NCI-H2107 treated with DMSO at 0.1 percent for 48 hours (cell line): ENCODE measurements at regions not wholly inside any gene's neighbourhood (a gene's known extent, or its start where the extent isn't known, plus 50 kb on each side); places are given as distances from the start of the nearest gene placed in this dataset.

Experiments
- DNase-seq: peaks from one replicate; lab custom pipeline; 2025; ENCODE audit not compliant: unreplicated experiment; lab: John Stamatoyannopoulos, UW

GRCh38 chr13:62067821-62068220, 652.2 kb upstream of the PCDH20 start:
- DNase-seq = no peak

DNA sequence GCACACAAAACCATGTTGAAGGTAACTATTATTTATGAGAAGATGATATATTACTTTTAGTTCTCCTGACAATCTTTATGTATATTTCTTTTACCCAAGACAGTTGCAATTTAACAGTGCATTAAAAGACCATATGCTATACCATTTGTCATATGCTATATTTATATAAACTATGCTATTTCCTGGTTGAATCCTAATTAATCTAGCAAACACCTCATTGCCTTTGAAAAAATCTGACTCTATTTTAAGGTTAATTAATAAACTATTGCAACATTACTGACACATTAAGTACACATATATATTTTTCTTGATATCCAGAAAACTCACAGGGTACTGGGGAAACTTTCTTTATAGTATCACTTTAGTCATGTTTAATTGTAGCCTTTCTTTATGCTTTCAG, 649.4 kb upstream of the PCDH20 start:
- DNase-seq = no peak

DNA sequence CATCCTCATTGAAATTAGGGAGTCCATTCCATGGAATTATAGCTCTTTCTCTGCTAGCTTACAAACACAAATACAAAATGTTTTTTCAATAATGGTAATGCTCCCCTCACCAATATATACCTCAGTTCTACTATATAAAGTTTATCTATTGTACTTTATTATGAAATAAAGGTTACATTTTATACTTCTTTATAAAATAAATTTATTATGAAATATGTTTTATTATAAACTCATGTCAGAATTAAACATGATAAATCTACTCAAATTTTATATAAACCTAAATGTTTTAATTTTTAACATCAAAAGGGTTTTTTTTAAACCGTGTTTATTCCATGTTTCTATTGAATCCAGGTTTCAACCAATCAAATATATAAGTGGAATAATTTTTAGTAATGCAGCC, 646.1 kb upstream of the PCDH20 start:
- DNase-seq = no peak

DNA sequence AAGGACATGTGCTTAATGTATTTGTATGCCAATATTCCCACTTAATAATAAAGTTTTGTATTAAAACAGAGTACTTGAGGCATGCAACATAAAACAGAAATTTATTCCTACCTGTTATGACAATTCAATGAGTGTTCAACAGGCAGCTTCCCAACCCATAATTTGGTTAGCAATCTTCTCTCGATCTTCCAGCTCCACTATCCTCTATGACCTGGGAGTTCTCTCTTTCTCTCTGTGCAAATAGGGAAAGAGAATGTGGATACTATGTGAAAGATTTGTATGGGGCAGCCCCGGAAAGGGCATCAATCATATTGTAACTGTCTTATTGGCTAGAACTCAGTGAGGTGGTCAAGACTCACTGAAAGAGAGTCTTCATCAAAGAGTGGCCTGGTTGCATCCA, 644.9 kb upstream of the PCDH20 start:
- no peak for DNase-seq

- DNase-seq = no peak
Measured at GRCh38 chr13:62057286-62057685, 641.6 kb upstream of the PCDH20 start.

DNA sequence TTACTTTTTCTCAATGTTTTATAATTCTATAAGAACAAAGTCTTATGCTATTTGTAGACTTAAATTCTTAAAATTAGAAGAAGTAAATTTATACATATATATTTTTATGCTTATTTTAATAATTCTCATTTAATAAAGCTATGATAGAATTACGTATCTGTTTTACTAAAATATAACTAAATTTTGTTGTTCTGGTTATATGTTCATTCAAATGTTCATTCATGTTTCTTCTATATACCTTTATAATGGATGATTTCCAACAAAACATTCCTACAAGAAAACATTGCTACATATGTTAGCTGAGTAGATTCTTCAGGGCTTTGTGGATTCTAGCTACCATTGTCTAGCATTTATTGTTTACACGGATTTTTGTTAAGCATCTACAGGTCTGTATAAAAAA, 634.3 kb upstream of the PCDH20 start:
- no peak for DNase-seq

DNA sequence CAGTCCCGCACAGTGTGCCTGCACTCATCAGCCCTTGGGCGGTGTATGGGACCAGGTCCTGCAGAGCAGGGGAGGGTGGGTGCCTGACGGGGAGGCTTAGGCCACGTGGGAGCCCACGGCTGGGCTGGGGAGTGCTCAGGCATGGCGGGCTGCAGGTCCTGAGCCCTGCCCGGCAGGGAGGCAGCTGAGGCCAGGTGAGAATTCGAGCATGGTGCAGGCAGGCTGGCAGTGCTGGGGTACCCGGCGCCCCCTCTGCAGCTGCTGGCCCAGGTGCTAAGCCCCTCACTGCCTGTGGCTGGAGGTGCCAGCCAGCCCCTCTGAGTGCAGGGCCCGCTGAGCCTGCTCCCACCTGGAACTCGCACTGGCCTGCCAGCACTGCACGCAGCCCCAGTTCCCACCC, 630.9 kb upstream of the PCDH20 start:
- DNase-seq = no peak

GRCh38 chr13:62043600-62043999, 628.0 kb upstream of the PCDH20 start:
- DNase-seq = no peak

GRCh38 chr13:62040806-62041205, 625.2 kb upstream of the PCDH20 start:
- DNase-seq = no peak

- no peak for DNase-seq
Measured at GRCh38 chr13:62040078-62040477, 624.4 kb upstream of the PCDH20 start.

DNA sequence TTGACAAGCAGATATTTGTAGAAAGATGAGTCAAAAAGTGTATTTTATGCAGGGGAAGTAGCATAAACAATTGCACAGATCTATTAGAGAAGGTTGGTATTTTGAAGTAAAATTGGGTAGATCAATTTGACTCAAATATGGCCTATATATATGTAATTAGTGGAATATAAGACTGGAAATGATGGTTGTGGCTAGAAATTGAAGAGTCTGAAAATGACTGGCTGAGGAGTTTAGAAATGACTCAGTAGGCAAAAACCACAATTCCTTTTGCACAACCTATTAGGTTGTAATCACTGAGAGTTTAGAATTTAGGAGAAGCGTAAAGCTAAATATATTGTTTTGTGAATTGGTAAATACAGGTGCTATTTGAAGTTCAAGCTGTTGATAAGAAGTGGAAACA, 622.6 kb upstream of the PCDH20 start:
- no peak for DNase-seq

DNA sequence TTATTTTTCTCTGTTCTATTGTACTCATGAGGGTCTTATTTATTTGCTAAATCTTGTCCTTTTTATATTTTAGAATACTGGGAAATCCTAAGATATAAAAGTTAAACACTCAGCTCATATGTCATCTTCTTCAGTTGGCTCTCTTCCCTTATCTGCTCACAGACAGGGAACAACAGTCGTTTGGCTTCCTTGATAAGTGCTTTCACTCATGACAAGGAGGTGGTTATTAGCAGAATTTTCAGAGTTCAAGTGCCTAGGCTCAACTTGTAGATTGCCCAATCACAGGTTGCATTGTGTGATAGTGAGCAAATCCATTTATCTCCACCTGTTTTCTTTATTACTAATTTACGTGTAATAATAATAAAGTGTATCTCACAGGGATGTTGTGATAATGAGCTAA, 620.3 kb upstream of the PCDH20 start:
- DNase-seq = peak; percentile 50

DNA sequence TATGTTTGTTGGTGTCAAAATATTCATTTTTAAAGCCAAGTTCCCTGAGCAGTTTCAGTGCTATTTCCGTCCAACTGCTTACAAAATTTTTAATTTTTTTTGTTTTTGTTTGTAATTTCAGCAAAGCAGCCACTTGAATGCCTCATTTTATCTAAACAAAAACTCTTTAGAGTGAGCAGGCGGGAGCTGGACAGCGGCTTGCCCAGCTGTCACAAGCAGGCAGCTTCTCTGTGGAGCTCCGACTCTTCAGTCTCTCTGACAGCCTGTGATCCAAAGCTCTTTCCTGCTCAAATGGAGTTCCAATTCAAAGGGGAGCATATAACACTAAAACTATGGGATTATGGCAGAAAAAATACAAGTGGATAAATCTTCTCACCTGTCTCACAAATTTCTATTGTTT, 618.3 kb upstream of the PCDH20 start:
- no peak for DNase-seq

- no peak for DNase-seq
Measured at GRCh38 chr13:62022369-62022768, 606.7 kb upstream of the PCDH20 start.

DNA sequence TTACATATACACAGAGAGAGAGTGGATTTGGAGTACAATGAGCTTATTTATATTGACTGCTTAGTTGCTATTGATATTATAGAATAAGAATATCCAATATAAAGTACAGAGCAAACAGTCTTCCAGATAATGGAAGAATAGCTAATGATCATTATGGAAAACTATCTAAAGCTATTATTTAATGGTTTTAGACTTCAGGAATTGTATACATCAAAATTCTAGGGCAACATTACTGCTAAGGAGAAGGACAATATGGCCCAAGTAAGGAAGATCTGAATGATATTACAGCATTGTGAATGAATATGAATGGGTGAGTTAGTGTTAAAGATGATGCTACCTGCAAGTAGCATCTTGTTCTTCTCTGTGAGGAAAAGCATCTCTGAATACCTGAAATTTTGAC, 604.2 kb upstream of the PCDH20 start:
- DNase-seq = no peak

GRCh38 chr13:62014299-62014698, 598.6 kb upstream of the PCDH20 start:
- peak; percentile 51 for DNase-seq

DNA sequence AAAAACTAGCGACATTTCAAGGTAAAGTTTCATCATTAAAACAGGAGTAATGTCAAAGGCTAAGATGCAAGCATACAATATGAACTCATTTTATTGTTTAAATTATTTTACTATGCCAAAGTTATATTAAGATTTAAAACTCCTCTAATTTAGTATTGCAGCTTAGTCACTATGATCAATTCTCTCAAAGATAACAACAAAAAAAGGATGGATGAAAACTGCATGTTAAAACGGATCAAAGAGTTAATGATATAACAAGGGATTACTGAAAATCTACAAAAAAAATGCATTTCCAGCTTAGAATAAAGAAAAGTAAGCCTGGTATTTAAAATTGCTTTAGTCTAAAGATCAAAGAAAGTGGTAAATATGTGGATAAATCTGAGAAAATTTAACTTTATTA, 587.8 kb upstream of the PCDH20 start:
- DNase-seq = no peak

DNA sequence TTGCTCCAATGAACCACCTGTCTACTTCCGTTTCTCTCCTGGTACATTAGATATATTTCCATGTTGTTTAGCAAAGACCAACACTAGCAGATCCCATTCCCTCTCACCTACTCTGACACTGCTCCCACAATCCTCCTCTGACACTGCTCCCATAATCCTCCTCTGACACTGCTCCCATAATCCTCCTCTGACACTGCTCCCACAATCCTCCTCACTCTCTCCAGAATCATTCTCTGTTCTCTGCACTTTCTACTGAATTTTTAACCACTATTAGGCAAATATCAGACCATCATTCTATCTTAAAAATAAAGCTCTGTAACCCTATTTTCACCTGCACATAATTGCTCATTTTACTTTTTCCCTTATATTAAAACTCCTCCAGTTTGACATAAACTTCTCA, 578.5 kb upstream of the PCDH20 start:
- no peak for DNase-seq

DNA sequence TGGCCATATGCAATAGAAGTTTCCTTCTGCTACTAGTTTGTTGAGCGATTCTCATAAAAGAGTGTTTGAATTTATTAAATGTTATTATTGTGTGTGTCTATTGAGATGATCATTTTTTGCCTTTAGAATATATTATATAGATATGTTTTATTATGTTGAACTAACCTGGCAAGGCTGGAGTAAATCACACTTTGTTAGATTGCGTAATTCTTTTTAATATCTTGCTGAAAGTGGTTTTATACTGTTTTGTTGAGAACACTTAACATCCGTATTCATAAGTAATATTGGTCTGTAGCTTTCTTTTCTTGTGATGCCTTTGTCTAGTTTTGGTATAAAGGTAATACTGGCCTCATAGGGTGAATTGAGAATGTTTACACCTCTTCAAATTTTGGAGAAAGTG, 574.3 kb upstream of the PCDH20 start:
- DNase-seq = no peak

GRCh38 chr13:61988810-61989209, 573.2 kb upstream of the PCDH20 start:
- DNase-seq = no peak

DNA sequence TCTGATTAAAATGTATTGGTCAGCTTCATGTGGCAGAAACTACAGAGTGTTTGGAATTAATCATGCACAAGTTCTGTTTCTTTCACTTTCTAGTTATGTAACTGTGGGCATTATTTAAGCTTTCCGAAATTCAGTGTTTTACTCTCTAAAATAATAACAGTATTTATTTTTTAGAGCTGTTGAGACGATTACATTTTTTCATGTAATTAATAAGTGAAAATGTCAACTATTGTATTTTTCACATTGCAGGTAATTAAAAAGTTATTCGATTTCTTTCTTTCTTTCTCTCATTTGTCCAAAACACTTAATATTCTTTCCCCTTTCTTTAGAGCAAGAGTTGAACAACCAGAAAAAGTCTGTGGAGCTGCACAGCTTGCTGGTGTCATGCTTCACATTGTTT, 559.4 kb upstream of the PCDH20 start:
- DNase-seq = no peak

DNA sequence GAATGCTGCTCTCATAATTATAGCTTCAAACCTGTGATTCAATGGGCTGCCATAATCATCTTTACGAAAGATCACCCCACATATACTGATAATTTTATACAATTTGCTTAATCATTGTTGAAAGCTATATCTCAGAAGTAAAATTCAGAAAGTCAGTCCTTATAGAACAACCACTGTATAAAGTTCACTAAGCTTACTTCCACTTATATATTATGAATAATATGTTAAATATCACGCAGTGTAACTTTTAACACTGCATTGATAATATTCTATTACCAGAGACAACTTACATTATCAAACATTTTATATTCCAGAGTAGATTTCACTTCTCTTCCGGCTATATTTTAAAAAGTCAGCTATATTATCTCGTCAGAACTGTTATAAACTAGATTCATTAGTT, 550.1 kb upstream of the PCDH20 start:
- no peak for DNase-seq

DNA sequence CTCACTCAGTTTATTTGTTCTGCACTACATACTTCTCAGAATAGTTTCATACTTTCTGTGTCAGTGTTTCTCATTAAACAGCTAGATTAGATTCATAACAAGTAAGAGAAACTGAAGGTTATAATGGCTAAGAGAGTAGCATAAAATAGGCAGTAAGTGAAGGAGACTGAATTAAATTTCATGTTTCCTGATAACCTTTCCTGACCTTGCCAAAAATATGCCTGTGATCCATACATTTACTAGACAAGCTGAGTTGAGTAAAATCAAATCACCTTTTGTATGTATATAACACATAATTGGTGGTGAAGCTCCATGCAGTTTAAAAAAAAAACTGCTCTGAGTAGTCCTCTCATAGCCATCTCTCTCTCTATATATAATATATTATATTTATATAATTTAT, 545.3 kb upstream of the PCDH20 start:
- DNase-seq = no peak

GRCh38 chr13:61954092-61954491, 538.4 kb upstream of the PCDH20 start:
- peak; percentile 18 for DNase-seq
